ENCODE measurements at regions not wholly inside any gene's neighbourhood (a gene's known extent, or its start where the extent isn't known, plus 50 kb on each side); places are given as distances from the start of the nearest gene placed in this dataset.
"Not testable (repeated sequence)": the region's sequence is repeated elsewhere in the genome, so short reads cannot be mapped to it uniquely, and the experiment has no call there.

- no peak for DNase-seq
Measured at GRCh38 chr9:90055226-90055625, 450.4 kb downstream of the GADD45G start.

GRCh38 chr9:90057361-90057760, 452.5 kb downstream of the GADD45G start:
- no peaks in the 10 kb centered on the region for H3K27me3 ChIP-seq
- H3K36me3 ChIP-seq: no peaks in the 10 kb centered on the region
- no peak overlapping the region for H3K4me3 ChIP-seq
- DNase-seq: no peak
- no peaks in the 10 kb centered on the region for H3K9me3 ChIP-seq

More at GRCh38 chr9:90055226-90055625, 450.4 kb downstream of the GADD45G start:
- Histone ChIP-seq H3K9me3 (no peaks in the 10 kb centered on the region), H3K27me3 (no peaks in the 10 kb centered on the region), H3K36me3 (no peaks in the 10 kb centered on the region), H3K4me3 (no peak overlapping the region)

GRCh38 chr9:90058182-90058763, 453.5 kb downstream of the GADD45G start:
- H3K4me3 ChIP-seq: no peak overlapping the region
- H3K9me3 ChIP-seq: no peaks in the 10 kb centered on the region
- no peaks in the 10 kb centered on the region for H3K27me3 ChIP-seq
- peak; percentile 19 for DNase-seq
- H3K36me3 ChIP-seq: no peaks in the 10 kb centered on the region

GRCh38 chr9:90059436-90059835, 454.6 kb downstream of the GADD45G start:
- Histone ChIP-seq H3K27me3 (no peaks in the 10 kb centered on the region), H3K4me3 (no peak overlapping the region), H3K36me3 (no peaks in the 10 kb centered on the region), H3K9me3 (no peaks in the 10 kb centered on the region)
- DNase-seq: no peak

GRCh38 chr9:90060256-90060655, 455.4 kb downstream of the GADD45G start:
- H3K9me3 ChIP-seq: no peaks in the 10 kb centered on the region
- no peak overlapping the region for H3K4me3 ChIP-seq
- DNase-seq: no peak
- no peaks in the 10 kb centered on the region for H3K27me3 ChIP-seq
- H3K36me3 ChIP-seq: no peaks in the 10 kb centered on the region

- H3K9me3 ChIP-seq: no peaks in the 10 kb centered on the region
- H3K27me3 ChIP-seq: no peaks in the 10 kb centered on the region
- H3K36me3 ChIP-seq: no peaks in the 10 kb centered on the region
- no peak overlapping the region for H3K4me3 ChIP-seq
- no peak for DNase-seq
Measured at GRCh38 chr9:90061187-90061586, 456.4 kb downstream of the GADD45G start.

- H3K9me3 ChIP-seq: no peaks in the 10 kb centered on the region
- no peaks in the 10 kb centered on the region for H3K27me3 ChIP-seq
- no peaks in the 10 kb centered on the region for H3K36me3 ChIP-seq
Measured at GRCh38 chr9:90062982-90063381, 458.2 kb downstream of the GADD45G start.

GRCh38 chr9:90064248-90064647, 459.4 kb downstream of the GADD45G start:
- no peak for DNase-seq
- H3K36me3 ChIP-seq: no peaks in the 10 kb centered on the region
- H3K9me3 ChIP-seq: no peaks in the 10 kb centered on the region
- no peaks in the 10 kb centered on the region for H3K27me3 ChIP-seq
- no peak overlapping the region for H3K4me3 ChIP-seq

More at GRCh38 chr9:90062982-90063381, 458.2 kb downstream of the GADD45G start:
- no peak overlapping the region for H3K4me3 ChIP-seq
- DNase-seq: no peak

GRCh38 chr9:90064971-90065370, 460.2 kb downstream of the GADD45G start:
- H3K4me3 ChIP-seq: no peak overlapping the region
- H3K27me3 ChIP-seq: no peaks in the 10 kb centered on the region
- no peaks in the 10 kb centered on the region for H3K9me3 ChIP-seq
- no peaks in the 10 kb centered on the region for H3K36me3 ChIP-seq
- peak; percentile 15 for DNase-seq

- no peak for DNase-seq
- H3K36me3 ChIP-seq: no peaks in the 10 kb centered on the region
- no peaks in the 10 kb centered on the region for H3K27me3 ChIP-seq
- H3K4me3 ChIP-seq: no peak overlapping the region
- H3K9me3 ChIP-seq: no peaks in the 10 kb centered on the region
Measured at GRCh38 chr9:90065851-90066250, 461.0 kb downstream of the GADD45G start.

- Histone ChIP-seq H3K27me3 (no peaks in the 10 kb centered on the region), H3K36me3 (no peaks in the 10 kb centered on the region), H3K9me3 (no peaks in the 10 kb centered on the region), H3K4me3 (no peak overlapping the region)
- no peak for DNase-seq
Measured at GRCh38 chr9:90069085-90069484, 464.3 kb downstream of the GADD45G start.

GRCh38 chr9:90070056-90070455, 465.2 kb downstream of the GADD45G start:
- Histone ChIP-seq H3K9me3 (no peaks in the 10 kb centered on the region), H3K27me3 (no peaks in the 10 kb centered on the region), H3K36me3 (no peaks in the 10 kb centered on the region), H3K4me3 (no peak overlapping the region)
- no peak for DNase-seq

- no peak overlapping the region for H3K4me3 ChIP-seq
- H3K36me3 ChIP-seq: no peaks in the 10 kb centered on the region
- no peaks in the 10 kb centered on the region for H3K9me3 ChIP-seq
- no peak for DNase-seq
- H3K27me3 ChIP-seq: no peaks in the 10 kb centered on the region
Measured at GRCh38 chr9:90070469-90070868, 465.7 kb downstream of the GADD45G start.

GRCh38 chr9:90070931-90071660, 466.3 kb downstream of the GADD45G start:
- Histone ChIP-seq H3K9me3 (no peaks in the 10 kb centered on the region), H3K27me3 (no peaks in the 10 kb centered on the region), H3K4me3 (no peak overlapping the region), H3K36me3 (no peaks in the 10 kb centered on the region)
- no peak for DNase-seq

- H3K36me3 ChIP-seq: no peaks in the 10 kb centered on the region
- DNase-seq: no peak
- no peaks in the 10 kb centered on the region for H3K9me3 ChIP-seq
- no peak overlapping the region for H3K4me3 ChIP-seq
- no peaks in the 10 kb centered on the region for H3K27me3 ChIP-seq
Measured at GRCh38 chr9:90073186-90073945, 468.6 kb downstream of the GADD45G start.

- no peaks in the 10 kb centered on the region for H3K36me3 ChIP-seq
- DNase-seq: no peak
- no peaks in the 10 kb centered on the region for H3K27me3 ChIP-seq
- no peak overlapping the region for H3K4me3 ChIP-seq
- no peaks in the 10 kb centered on the region for H3K9me3 ChIP-seq
Measured at GRCh38 chr9:90074316-90074962, 469.6 kb downstream of the GADD45G start.

GRCh38 chr9:90077598-90077997, 472.8 kb downstream of the GADD45G start:
- H3K36me3 ChIP-seq, H3K9me3 ChIP-seq, H3K4me3 ChIP-seq, H3K27me3 ChIP-seq, DNase-seq: not testable (repeated sequence)
